ENCODE measurements at regions not wholly inside any gene's neighbourhood (a gene's known extent, or its start where the extent isn't known, plus 50 kb on each side); places are given as distances from the start of the nearest gene placed in this dataset.

- no peaks in the 10 kb centered on the region for H3K27me3 ChIP-seq (ENCODE audit: insufficient read depth, low read length)
- no peaks in the 10 kb centered on the region for H3K9me3 ChIP-seq (ENCODE audit: low read length)
- no peak overlapping the region for H2AFZ ChIP-seq (ENCODE audit: low read depth, low read length)
- H3K36me3 ChIP-seq (ENCODE audit: insufficient read depth, low read length) = no peaks in the 10 kb centered on the region
- H3K4me3 ChIP-seq (ENCODE audit: low read length) = no peak overlapping the region
- H3K4me1 ChIP-seq (ENCODE audit: insufficient read depth, low read length) = peaks cover 28% of the 10 kb centered on the region
These were observed 205.4 kb upstream of the CIBAR2 start for GRCh38 chr16:85317704-85318103.

DNA sequence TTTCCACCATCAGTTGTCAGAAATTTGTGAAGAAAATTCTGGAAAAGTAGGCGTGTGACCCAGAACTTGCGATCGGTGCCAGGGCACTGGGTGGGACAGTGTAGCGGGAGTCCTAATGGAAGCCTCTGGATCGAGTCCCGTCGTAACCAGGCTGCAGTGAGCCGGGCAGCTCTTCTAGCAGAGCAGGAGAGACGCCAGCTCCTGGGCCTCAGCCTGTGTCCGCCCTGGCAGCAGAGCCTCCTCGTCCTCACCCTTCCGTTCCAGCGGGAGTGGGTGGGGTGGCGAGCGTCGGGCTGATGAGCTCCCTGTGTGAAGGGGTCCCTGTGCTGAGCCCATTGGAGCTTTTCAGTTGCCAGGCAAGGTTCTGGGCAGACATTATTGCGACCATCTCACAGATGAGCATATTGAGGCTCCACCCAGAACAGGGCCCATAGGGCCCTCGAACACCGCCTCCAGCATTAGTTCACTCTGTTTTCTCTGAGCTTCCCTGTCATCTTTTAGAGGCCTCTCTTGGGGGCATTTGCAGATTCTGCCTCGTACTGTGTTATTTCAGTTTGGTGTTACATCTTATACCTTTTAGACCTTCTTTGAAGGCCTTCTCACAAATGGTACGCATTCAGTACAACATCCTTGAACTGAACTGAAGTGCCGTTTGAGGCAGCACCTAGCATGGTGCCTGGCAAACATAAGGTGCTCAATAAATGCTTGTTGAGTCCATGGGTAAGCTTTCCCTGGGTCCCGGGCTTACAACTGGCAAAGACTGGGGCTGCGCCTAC, 207.1 kb upstream of the CIBAR2 start:
- Histone ChIP-seq H3K9me3 (ENCODE audit: low read length) (no peaks in the 10 kb centered on the region), H3K4me1 (ENCODE audit: insufficient read depth, low read length) (peaks cover 11% of the 10 kb centered on the region), H3K4me3 (ENCODE audit: low read length) (no peak overlapping the region), H3K36me3 (ENCODE audit: insufficient read depth, low read length) (no peaks in the 10 kb centered on the region), H2AFZ (ENCODE audit: low read depth, low read length) (no peak overlapping the region), H3K27me3 (ENCODE audit: insufficient read depth, low read length) (no peaks in the 10 kb centered on the region)

DNA sequence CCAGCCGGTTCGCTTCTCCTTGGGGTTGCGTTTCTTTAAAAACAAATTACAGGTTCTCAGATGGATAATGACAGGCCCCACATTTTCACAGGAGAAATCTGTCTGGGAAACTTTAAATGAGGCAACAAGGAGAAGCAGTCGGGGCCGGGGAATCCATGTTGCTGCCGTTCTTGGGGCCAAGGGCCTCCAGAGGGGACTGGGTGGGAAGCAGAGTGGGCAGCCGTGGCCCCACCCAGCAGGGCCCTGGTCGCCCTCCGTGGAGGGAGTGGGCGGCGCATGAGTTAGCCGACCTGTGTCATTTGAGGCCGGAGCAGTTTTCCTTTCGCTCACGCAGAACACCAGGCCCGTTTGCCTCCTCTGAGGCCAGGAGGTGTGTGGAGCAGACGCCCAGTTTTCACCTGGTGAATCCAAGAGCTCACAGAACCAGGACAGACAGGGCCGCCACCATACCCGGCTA, 207.7 kb upstream of the CIBAR2 start:
- H3K4me3 ChIP-seq (ENCODE audit: low read length) = no peak overlapping the region
- no peaks in the 10 kb centered on the region for H3K36me3 ChIP-seq (ENCODE audit: insufficient read depth, low read length)
- H2AFZ ChIP-seq (ENCODE audit: low read depth, low read length) = no peak overlapping the region
- H3K27me3 ChIP-seq (ENCODE audit: insufficient read depth, low read length) = no peaks in the 10 kb centered on the region
- H3K9me3 ChIP-seq (ENCODE audit: low read length) = no peaks in the 10 kb centered on the region
- H3K4me1 ChIP-seq (ENCODE audit: insufficient read depth, low read length) = peaks cover 5% of the 10 kb centered on the region

GRCh38 chr16:85320677-85321385, 208.6 kb upstream of the CIBAR2 start:
- H3K9me3 ChIP-seq (ENCODE audit: low read length) = no peaks in the 10 kb centered on the region
- peaks cover 2% of the 10 kb centered on the region for H3K4me1 ChIP-seq (ENCODE audit: insufficient read depth, low read length)
- no peaks in the 10 kb centered on the region for H3K27me3 ChIP-seq (ENCODE audit: insufficient read depth, low read length)
- H3K36me3 ChIP-seq (ENCODE audit: insufficient read depth, low read length) = no peaks in the 10 kb centered on the region
- no peak overlapping the region for H3K4me3 ChIP-seq (ENCODE audit: low read length)
- no peak overlapping the region for H2AFZ ChIP-seq (ENCODE audit: low read depth, low read length)

DNA sequence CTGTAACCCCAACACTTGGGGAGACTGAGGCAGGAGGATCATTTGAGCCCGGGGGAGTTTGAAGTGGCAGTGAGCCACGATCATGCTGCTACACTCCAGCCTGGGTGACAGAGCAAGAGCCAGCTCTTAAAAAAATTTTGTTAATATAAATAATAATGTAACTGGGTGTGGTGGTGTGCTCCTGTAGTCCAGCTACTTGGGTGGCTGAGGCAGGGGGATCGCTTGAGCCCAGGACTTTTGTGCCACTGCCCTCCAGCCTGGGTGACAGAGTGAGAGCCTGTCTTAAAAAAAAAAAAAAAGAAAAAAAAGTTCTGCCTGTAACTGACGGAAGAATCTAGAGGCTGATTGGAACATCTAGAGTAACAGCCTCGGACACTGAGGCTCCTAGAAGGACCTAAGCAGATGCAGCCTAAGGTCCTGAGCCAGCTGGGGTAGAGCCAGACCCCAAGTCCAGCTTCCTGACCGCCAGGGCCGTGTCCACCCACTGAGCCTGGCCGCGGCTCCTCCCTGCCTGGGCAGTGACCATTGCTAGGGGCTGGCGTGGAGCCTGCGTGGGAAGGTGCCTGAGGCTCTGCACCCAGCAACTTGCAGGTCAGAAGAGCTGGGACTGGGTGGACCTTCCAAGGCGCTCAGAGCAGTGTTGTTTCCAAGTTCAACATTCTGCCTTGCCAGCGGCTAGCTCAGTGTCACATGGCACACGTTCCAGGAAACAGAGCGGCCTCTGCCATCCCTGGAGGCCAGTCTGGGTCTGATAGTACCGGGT, 209.4 kb upstream of the CIBAR2 start:
- Histone ChIP-seq H3K27me3 (ENCODE audit: insufficient read depth, low read length) (no peaks in the 10 kb centered on the region), H3K4me3 (ENCODE audit: low read length) (no peak overlapping the region), H3K9me3 (ENCODE audit: low read length) (no peaks in the 10 kb centered on the region), H3K36me3 (ENCODE audit: insufficient read depth, low read length) (no peaks in the 10 kb centered on the region), H2AFZ (ENCODE audit: low read depth, low read length) (no peak overlapping the region), H3K4me1 (ENCODE audit: insufficient read depth, low read length) (peaks cover 2% of the 10 kb centered on the region)

- Histone ChIP-seq H3K9me3 (ENCODE audit: low read length) (no peaks in the 10 kb centered on the region), H3K36me3 (ENCODE audit: insufficient read depth, low read length) (no peaks in the 10 kb centered on the region), H3K27me3 (ENCODE audit: insufficient read depth, low read length) (no peaks in the 10 kb centered on the region), H2AFZ (ENCODE audit: low read depth, low read length) (no peak overlapping the region), H3K4me3 (ENCODE audit: low read length) (no peak overlapping the region), H3K4me1 (ENCODE audit: insufficient read depth, low read length) (peaks cover 8% of the 10 kb centered on the region)
These were observed 211.1 kb upstream of the CIBAR2 start for GRCh38 chr16:85323230-85323960.

GRCh38 chr16:85323961-85324253, 211.6 kb upstream of the CIBAR2 start:
- Histone ChIP-seq H3K4me3 (ENCODE audit: low read length) (no peak overlapping the region), H3K9me3 (ENCODE audit: low read length) (no peaks in the 10 kb centered on the region), H3K27me3 (ENCODE audit: insufficient read depth, low read length) (no peaks in the 10 kb centered on the region), H2AFZ (ENCODE audit: low read depth, low read length) (no peak overlapping the region), H3K36me3 (ENCODE audit: insufficient read depth, low read length) (no peaks in the 10 kb centered on the region), H3K4me1 (ENCODE audit: insufficient read depth, low read length) (peaks cover 13% of the 10 kb centered on the region)

DNA sequence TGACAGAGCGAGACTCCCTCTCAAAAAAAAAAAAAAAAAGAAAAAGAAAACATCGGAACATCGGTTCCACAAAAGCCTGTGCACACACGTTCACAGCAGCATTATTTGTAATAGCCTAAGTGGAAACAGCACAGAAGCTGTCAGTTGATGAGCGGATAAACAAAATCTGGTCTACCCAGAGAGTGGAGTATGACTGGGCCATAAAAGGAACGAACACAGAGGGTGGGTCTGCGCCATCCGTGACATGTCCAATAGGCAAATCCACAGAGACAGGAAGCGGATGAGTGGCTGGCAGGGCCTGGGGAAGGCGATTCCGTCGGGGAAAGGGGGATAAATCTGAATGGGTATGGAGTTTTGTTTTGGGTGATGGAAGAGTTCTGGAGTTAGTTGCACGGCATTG, 212.2 kb upstream of the CIBAR2 start:
- Histone ChIP-seq H2AFZ (ENCODE audit: low read depth, low read length) (no peak overlapping the region), H3K9me3 (ENCODE audit: low read length) (no peaks in the 10 kb centered on the region), H3K4me3 (ENCODE audit: low read length) (no peak overlapping the region), H3K27me3 (ENCODE audit: insufficient read depth, low read length) (no peaks in the 10 kb centered on the region), H3K4me1 (ENCODE audit: insufficient read depth, low read length) (peaks cover 19% of the 10 kb centered on the region), H3K36me3 (ENCODE audit: insufficient read depth, low read length) (no peaks in the 10 kb centered on the region)

DNA sequence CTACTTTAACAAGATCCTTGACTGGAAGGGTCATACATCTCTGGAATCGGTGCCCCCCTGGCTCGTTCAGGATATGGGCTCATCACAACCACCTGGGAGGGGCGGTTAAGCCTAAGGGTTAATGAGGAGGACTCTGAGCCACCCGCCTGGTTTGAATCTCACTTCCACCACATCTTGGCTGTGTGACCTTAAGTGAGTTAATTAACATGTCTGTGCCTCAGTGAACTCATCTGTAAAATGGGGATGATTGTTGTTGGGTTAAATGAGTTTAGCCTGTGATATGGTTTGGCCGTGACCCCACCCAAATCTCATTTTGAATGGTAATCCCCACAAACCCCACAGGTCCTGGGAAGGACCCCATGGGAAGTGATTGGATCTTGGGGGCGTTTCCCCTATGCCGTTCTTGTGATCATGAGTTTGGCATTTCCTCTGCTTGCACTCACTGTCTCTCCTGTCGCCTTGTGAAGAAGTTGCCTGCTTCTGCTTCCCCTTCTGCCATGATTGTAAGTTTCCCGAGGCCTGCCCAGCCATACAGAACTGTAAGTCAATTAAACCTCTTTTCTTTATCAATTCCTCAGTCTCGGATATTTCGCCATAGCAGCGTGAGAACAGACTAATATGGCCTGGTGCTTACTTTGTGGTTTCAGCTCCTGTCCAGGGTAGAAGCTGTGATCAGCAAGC, 214.0 kb upstream of the CIBAR2 start:
- no peak overlapping the region for H3K4me3 ChIP-seq (ENCODE audit: low read length)
- H3K4me1 ChIP-seq (ENCODE audit: insufficient read depth, low read length) = peaks cover 32% of the 10 kb centered on the region
- H3K27me3 ChIP-seq (ENCODE audit: insufficient read depth, low read length) = no peaks in the 10 kb centered on the region
- no peaks in the 10 kb centered on the region for H3K9me3 ChIP-seq (ENCODE audit: low read length)
- H2AFZ ChIP-seq (ENCODE audit: low read depth, low read length) = no peak overlapping the region
- no peaks in the 10 kb centered on the region for H3K36me3 ChIP-seq (ENCODE audit: insufficient read depth, low read length)

DNA sequence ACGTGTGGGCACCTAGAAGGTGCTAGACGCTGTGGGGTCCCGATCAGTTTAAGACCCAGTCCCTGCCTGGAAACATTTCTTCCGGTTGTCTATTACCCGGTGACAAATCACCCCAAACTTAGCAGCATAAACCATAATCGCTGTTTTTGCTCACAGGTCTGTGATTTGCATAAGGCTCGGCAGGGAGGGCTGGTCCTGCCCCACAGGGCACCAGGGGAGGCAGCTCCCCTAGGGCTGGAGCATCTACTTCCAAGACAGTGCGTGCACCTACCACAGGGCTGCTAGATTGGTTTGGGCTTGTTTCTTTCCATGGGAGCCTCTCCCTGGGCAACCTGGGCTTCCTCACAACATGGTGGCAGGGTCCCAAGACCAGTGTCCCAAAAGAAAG, 214.5 kb upstream of the CIBAR2 start:
- Histone ChIP-seq H3K36me3 (ENCODE audit: insufficient read depth, low read length) (no peaks in the 10 kb centered on the region), H3K27me3 (ENCODE audit: insufficient read depth, low read length) (no peaks in the 10 kb centered on the region), H3K9me3 (ENCODE audit: low read length) (no peaks in the 10 kb centered on the region), H2AFZ (ENCODE audit: low read depth, low read length) (no peak overlapping the region), H3K4me1 (ENCODE audit: insufficient read depth, low read length) (peaks cover 32% of the 10 kb centered on the region), H3K4me3 (ENCODE audit: low read length) (no peak overlapping the region)

- Histone ChIP-seq H3K9me3 (ENCODE audit: low read length) (no peaks in the 10 kb centered on the region), H3K36me3 (ENCODE audit: insufficient read depth, low read length) (no peaks in the 10 kb centered on the region), H2AFZ (ENCODE audit: low read depth, low read length) (no peak overlapping the region), H3K27me3 (ENCODE audit: insufficient read depth, low read length) (no peaks in the 10 kb centered on the region), H3K4me1 (ENCODE audit: insufficient read depth, low read length) (peaks cover 40% of the 10 kb centered on the region), H3K4me3 (ENCODE audit: low read length) (no peak overlapping the region)
These were observed 215.7 kb upstream of the CIBAR2 start for GRCh38 chr16:85327731-85328675.

GRCh38 chr16:85328676-85329058, 216.4 kb upstream of the CIBAR2 start:
- Histone ChIP-seq H2AFZ (ENCODE audit: low read depth, low read length) (no peak overlapping the region), H3K36me3 (ENCODE audit: insufficient read depth, low read length) (no peaks in the 10 kb centered on the region), H3K27me3 (ENCODE audit: insufficient read depth, low read length) (no peaks in the 10 kb centered on the region), H3K9me3 (ENCODE audit: low read length) (no peaks in the 10 kb centered on the region), H3K4me3 (ENCODE audit: low read length) (no peak overlapping the region), H3K4me1 (ENCODE audit: insufficient read depth, low read length) (peaks cover 44% of the 10 kb centered on the region)
